ENCODE measurements at regions not wholly inside any gene's neighbourhood (a gene's known extent, or its start where the extent isn't known, plus 50 kb on each side); places are given as distances from the start of the nearest gene placed in this dataset.

DNA sequence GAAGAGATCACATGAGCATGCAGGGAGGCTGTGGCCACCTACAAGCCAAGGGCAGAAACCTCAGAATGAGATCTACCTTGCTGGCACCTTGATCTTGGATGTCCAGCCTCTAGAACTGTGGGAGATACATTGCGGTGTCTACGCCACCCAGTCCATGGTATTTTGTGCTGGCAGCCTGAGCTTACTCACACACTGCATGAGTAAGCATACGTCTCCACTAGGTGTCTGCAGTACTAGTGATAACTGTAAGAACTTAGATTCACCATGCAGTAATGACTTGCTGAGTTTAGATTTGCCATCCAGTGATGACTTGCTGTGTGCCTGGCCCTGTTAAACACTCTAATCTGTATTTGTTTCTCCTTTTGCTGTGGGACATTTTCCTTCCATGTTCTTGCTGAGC, 417.7 kb downstream of the GADD45G start:
- peaks cover 0 to 3% (median 0%) of the 10 kb centered on the region in 4 donors for H3K9me3 ChIP-seq (ENCODE audit: control insufficient read depth in 4 of 4, insufficient read depth in 3 of 4, low read length in 3 of 4)
- peaks cover 0 to 2% (median 0%) of the 10 kb centered on the region in 5 donors for H3K4me1 ChIP-seq (ENCODE audit: control insufficient read depth in 5 of 5, insufficient read depth in 5 of 5, low read length in 5 of 5)
- TF ChIP-seq, protein P1, sequence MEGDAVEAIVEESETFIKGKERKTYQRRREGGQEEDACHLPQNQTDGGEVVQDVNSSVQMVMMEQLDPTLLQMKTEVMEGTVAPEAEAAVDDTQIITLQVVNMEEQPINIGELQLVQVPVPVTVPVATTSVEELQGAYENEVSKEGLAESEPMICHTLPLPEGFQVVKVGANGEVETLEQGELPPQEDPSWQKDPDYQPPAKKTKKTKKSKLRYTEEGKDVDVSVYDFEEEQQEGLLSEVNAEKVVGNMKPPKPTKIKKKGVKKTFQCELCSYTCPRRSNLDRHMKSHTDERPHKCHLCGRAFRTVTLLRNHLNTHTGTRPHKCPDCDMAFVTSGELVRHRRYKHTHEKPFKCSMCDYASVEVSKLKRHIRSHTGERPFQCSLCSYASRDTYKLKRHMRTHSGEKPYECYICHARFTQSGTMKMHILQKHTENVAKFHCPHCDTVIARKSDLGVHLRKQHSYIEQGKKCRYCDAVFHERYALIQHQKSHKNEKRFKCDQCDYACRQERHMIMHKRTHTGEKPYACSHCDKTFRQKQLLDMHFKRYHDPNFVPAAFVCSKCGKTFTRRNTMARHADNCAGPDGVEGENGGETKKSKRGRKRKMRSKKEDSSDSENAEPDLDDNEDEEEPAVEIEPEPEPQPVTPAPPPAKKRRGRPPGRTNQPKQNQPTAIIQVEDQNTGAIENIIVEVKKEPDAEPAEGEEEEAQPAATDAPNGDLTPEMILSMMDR (IDR thresholded peaks at IDR 0.05; ENCODE audit: control extremely low read depth, extremely low read depth), result no peak
- H3K9ac ChIP-seq (ENCODE audit: insufficient read depth in 1 of 2, low read length in 2 of 2), result no peak overlapping the region
- DNase-seq (no peak), ATAC-seq (ENCODE audit: insufficient read depth, low FRiP score) (no peak)
- H3K27me3 ChIP-seq (ENCODE audit: control insufficient read depth in 3 of 3, insufficient read depth in 3 of 3, low read length in 2 of 3), result no peaks in the 10 kb centered on the region
- H3K36me3 ChIP-seq (ENCODE audit: control insufficient read depth in 4 of 4, insufficient read depth in 4 of 4, low read length in 4 of 4), result no peaks in the 10 kb centered on the region
- H3K4me3 ChIP-seq, result no peak overlapping the region
- H3K27ac ChIP-seq (ENCODE audit: low read depth in 1 of 2, low read length in 1 of 2), result no peak overlapping the region
- whole genome bisulfite sequencing, 2 donors, result 92 to 97% methylated on average over 3 of the region's 3 CpGs

DNA sequence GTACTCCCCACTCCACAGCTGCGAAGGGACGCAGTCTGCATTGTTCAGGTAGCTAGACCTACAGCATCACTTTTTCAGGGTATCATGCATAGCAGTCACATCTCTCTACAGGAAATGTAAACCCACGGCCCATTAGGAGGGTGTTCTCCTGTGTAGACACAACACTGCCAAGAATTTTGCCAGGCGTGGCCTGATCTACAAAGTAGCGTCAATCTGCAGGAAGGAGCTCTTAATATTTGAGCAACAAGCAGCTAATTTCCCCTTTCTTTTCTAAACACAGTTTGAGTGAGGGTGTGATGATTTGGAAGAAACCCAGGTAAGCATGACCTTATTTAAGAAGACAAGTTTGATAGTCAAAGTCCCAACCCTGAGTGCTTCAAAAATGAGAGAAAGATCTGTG, 419.0 kb downstream of the GADD45G start:
- Histone ChIP-seq H3K27me3 (ENCODE audit: control insufficient read depth in 3 of 3, insufficient read depth in 3 of 3, low read length in 2 of 3) (no peaks in the 10 kb centered on the region), H3K4me3 (no peak overlapping the region), H3K9me3 (ENCODE audit: control insufficient read depth in 4 of 4, insufficient read depth in 3 of 4, low read length in 3 of 4) (peaks cover 0 to 3% (median 0%) of the 10 kb centered on the region in 4 donors), H3K4me1 (ENCODE audit: control insufficient read depth in 5 of 5, insufficient read depth in 5 of 5, low read length in 5 of 5) (peaks cover 0 to 2% (median 0%) of the 10 kb centered on the region in 5 donors), H3K27ac (ENCODE audit: low read depth in 1 of 2, low read length in 1 of 2) (no peak overlapping the region), H3K36me3 (ENCODE audit: control insufficient read depth in 4 of 4, insufficient read depth in 4 of 4, low read length in 4 of 4) (no peaks in the 10 kb centered on the region), H3K9ac (ENCODE audit: insufficient read depth in 1 of 2, low read length in 2 of 2) (no peak overlapping the region)
- 51 to 54% methylated on average over 5 of the region's 5 CpGs for WGBS, 2 donors
- no peak for ATAC-seq (ENCODE audit: insufficient read depth, low FRiP score)
- TF ChIP-seq, protein P1 (IDR thresholded peaks at IDR 0.05; ENCODE audit: control extremely low read depth, extremely low read depth), result no peak
- DNase-seq, result no peak

DNA sequence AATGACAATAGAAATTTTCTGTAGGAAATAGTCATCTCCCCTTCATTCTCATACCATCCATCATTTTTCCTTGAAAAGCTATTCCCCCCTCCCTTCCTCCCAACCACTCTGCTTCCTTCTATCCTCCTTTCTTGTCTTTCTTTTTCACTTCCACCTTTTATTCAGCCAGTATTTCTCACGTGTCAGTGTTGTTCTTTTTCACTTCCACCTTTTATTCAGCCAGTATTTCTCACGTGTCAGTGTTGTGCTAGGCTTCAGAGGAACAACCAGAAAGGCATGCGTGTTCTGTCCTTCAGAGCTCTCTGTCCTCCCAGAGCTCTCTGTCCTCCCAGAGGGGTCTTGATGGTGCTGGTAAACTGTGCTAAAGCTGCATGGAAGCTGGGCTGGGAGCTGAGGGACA, 419.6 kb downstream of the GADD45G start:
- DNase-seq (no peak), ATAC-seq (ENCODE audit: insufficient read depth, low FRiP score) (no peak)
- H3K27ac ChIP-seq (ENCODE audit: low read depth in 1 of 2, low read length in 1 of 2), result no peak overlapping the region
- H3K9me3 ChIP-seq (ENCODE audit: control insufficient read depth in 4 of 4, insufficient read depth in 3 of 4, low read length in 3 of 4), result peaks cover 0 to 3% (median 0%) of the 10 kb centered on the region in 4 donors
- no peaks in the 10 kb centered on the region for H3K36me3 ChIP-seq (ENCODE audit: control insufficient read depth in 4 of 4, insufficient read depth in 4 of 4, low read length in 4 of 4)
- H3K4me3 ChIP-seq, result no peak overlapping the region
- H3K9ac ChIP-seq (ENCODE audit: insufficient read depth in 1 of 2, low read length in 2 of 2), result no peak overlapping the region
- H3K27me3 ChIP-seq (ENCODE audit: control insufficient read depth in 3 of 3, insufficient read depth in 3 of 3, low read length in 2 of 3), result no peaks in the 10 kb centered on the region
- WGBS, 2 donors, result 33 to 57% methylated on average over 3 of the region's 3 CpGs
- peaks cover 0 to 2% (median 0%) of the 10 kb centered on the region in 5 donors for H3K4me1 ChIP-seq (ENCODE audit: control insufficient read depth in 5 of 5, insufficient read depth in 5 of 5, low read length in 5 of 5)
- TF ChIP-seq, protein P1 (IDR thresholded peaks at IDR 0.05; ENCODE audit: control extremely low read depth, extremely low read depth), result no peak

DNA sequence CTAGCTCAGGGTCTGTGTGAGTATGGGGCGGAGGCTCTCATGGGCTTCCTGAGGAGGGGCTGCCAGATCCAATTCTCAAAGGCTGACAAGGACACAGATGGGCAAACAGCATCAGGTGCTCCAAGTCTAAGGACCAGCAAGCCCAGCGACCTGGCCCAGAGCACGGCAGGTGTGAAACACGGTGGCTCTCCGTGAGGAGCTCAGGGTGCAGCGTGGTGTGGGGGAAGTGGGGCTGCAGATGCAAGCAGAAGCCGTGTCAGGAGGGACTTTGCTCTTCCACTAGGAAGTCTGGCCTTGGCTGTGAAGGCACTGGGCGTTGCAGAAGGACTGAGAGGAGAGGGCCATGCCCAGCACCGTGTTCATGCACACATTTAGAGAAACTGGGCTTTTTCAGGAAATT, 420.0 kb downstream of the GADD45G start:
- Histone ChIP-seq H3K4me3 (no peak overlapping the region), H3K27ac (ENCODE audit: low read depth in 1 of 2, low read length in 1 of 2) (no peak overlapping the region), H3K9ac (ENCODE audit: insufficient read depth in 1 of 2, low read length in 2 of 2) (no peak overlapping the region), H3K9me3 (ENCODE audit: control insufficient read depth in 4 of 4, insufficient read depth in 3 of 4, low read length in 3 of 4) (peaks cover 0 to 3% (median 0%) of the 10 kb centered on the region in 4 donors), H3K36me3 (ENCODE audit: control insufficient read depth in 4 of 4, insufficient read depth in 4 of 4, low read length in 4 of 4) (no peaks in the 10 kb centered on the region), H3K4me1 (ENCODE audit: control insufficient read depth in 5 of 5, insufficient read depth in 5 of 5, low read length in 5 of 5) (peaks cover 0 to 2% (median 0%) of the 10 kb centered on the region in 5 donors), H3K27me3 (ENCODE audit: control insufficient read depth in 3 of 3, insufficient read depth in 3 of 3, low read length in 2 of 3) (no peaks in the 10 kb centered on the region)
- ATAC-seq (ENCODE audit: insufficient read depth, low FRiP score), result no peak
- 85 to 86% methylated on average over 9 of the region's 9 CpGs for WGBS, 2 donors
- DNase-seq, result no peak
- TF ChIP-seq, protein P1 (IDR thresholded peaks at IDR 0.05; ENCODE audit: control extremely low read depth, extremely low read depth), result no peak
